ENCODE measurements at regions not wholly inside any gene's neighbourhood (a gene's known extent, or its start where the extent isn't known, plus 50 kb on each side); places are given as distances from the start of the nearest gene placed in this dataset.
A peak's percentile ranks its signal among the peaks of the same experiment; 100 is the strongest.

DNA sequence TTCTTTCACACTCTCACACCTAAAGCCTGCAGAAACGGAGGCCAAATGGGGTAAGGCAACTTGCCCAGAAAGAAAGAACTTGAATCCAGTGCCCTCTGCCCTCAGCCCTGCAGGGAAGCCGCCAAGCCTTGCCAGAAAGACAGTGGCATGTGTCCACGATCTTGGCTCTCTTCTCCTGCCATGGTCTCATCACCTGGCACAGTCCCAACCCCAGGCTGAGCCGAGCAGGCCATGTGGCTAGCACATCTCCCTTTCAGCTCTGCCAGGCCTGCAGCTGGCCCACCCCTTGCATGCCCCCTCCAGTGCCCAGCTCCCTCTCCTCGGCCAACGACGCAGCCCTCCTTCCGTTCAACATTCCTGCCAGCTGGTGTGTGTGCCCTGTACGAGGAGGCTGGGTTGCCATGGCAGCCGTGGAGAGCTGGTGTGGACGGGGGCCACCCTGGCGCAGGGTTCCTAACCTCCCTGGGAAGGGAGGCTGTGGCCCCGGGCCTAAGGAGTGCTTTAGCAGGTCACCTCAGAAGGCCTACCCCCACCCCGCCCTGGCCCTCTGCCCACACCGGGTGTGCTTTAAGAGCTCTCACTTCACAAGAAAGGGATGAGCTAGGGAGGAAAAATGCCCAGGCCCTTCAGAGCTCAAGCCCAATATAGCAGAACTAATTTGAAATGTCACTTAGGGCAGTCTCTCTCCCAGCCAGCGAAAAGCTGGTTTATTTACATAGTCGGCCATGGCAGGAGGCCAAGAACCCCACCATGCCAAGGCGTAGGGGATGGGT, 73.0 kb upstream of the PJA1 start:
- Mint-ChIP-seq H3K9me3 (no peaks in the 10 kb centered on the region), H3K27me3 (ENCODE audit: low read depth) (peaks cover 23% of the 10 kb centered on the region), H3K36me3 (ENCODE audit: insufficient read depth in 2 of 2) (no peaks in the 10 kb centered on the region), H3K4me3 (no peak overlapping the region), H3K4me1 (ENCODE audit: low read depth) (no peaks in the 10 kb centered on the region), H3K27ac (no peak overlapping the region)
- DNase-seq (no peak), ATAC-seq (replicated peaks in 1 of 2) (no peak)

DNA sequence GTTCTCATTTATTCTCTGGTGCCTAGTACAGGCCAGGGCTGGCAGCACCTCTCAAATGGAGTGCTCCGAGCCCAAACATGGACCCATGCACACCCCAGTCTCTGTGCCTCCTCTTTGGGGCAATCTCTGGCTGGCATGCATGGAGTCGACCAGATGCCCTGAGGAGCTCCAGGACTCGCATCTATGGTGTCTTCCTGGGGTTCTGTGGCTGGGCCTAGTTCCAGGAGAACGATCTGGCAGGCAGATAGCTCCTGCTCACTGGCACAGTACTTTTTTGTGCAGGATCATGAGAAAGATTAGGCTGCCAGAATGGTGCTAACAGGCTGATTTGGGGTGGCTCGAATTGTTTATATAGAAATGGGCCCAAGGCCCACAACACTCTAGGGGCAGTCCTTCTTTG, 72.0 kb upstream of the PJA1 start:
- no peaks in the 10 kb centered on the region for H3K4me1 Mint-ChIP-seq (ENCODE audit: low read depth)
- ATAC-seq (replicated peaks in 1 of 2) (no peak), DNase-seq (no peak)
- peaks cover 13% of the 10 kb centered on the region for H3K27me3 Mint-ChIP-seq (ENCODE audit: low read depth)
- H3K27ac Mint-ChIP-seq = no peak overlapping the region
- H3K9me3 Mint-ChIP-seq = no peaks in the 10 kb centered on the region
- H3K36me3 Mint-ChIP-seq (ENCODE audit: insufficient read depth in 2 of 2) = no peaks in the 10 kb centered on the region
- no peak overlapping the region for H3K4me3 Mint-ChIP-seq

DNA sequence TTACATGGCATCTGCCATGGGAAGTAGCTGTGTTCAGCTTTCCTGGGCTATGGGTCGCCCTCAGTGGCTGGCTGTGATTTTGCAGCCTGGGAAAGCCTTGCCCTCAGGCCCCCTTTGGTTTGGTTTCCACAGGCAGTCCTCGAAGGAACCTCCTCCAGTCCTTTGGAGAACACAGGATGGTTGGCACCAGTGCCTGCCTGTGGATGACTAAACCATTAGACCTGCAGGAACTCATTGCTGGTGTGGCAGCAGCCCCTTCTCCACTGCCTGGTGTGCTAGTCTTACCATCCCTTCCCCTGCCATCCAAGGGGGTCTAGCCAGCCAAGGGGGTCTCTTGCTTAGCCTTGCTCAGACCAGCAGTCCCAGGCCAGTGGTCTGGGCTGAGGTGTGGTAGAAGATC, 71.4 kb upstream of the PJA1 start:
- Mint-ChIP-seq H3K27ac (no peak overlapping the region), H3K4me1 (ENCODE audit: low read depth) (no peaks in the 10 kb centered on the region), H3K9me3 (no peaks in the 10 kb centered on the region), H3K36me3 (ENCODE audit: insufficient read depth in 2 of 2) (no peaks in the 10 kb centered on the region), H3K4me3 (no peak overlapping the region), H3K27me3 (ENCODE audit: low read depth) (peaks cover 13% of the 10 kb centered on the region)
- ATAC-seq (replicated peaks in 1 of 2) (no peak), DNase-seq (no peak)

DNA sequence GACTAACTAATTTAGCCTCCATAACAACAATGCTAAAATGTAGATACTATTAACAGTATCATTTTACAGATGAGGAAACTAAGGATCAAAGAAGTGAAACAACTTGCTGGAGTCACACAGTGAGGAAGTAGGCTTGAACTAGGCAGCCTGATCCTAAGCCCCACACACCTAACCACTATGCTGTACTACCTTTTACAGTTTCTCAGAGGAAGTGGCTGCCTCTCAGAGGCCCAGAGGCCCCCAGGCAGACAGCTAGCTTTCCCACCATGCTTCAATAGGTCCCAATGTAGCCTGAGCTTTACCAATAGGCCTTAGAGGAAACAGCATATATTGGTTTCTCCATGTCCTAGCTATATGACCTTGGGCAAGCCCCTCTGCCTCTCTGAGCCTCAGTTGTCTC, 69.4 kb upstream of the PJA1 start:
- Mint-ChIP-seq H3K27me3 (ENCODE audit: low read depth) (peaks cover 21% of the 10 kb centered on the region), H3K27ac (no peak overlapping the region), H3K4me3 (no peak overlapping the region), H3K4me1 (ENCODE audit: low read depth) (no peaks in the 10 kb centered on the region), H3K36me3 (ENCODE audit: insufficient read depth in 2 of 2) (no peaks in the 10 kb centered on the region), H3K9me3 (no peaks in the 10 kb centered on the region)
- DNase-seq (no peak), ATAC-seq (replicated peaks in 1 of 2) (no peak)

DNA sequence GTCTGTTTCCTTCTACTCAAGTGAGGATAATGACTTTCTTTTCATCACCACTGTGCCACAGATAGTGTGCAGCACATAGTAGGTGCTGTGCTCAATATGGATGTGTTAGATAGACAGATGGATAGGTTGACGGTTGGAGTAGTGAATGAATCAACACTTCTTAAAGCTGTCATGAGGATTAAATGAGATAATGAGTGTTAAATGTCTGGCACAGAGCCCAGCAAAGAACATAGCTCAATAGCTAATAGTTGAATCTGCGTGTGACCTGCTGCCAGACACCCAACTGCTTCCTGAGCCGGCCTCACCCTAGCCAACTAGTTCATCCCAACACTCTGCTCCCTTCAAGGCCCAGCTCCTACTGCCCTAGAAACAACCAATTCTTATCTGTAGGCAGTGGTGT, 67.7 kb upstream of the PJA1 start:
- Mint-ChIP-seq H3K4me1 (ENCODE audit: low read depth) (no peaks in the 10 kb centered on the region), H3K9me3 (no peaks in the 10 kb centered on the region), H3K4me3 (no peak overlapping the region), H3K36me3 (ENCODE audit: insufficient read depth in 2 of 2) (no peaks in the 10 kb centered on the region), H3K27ac (no peak overlapping the region), H3K27me3 (ENCODE audit: low read depth) (peaks cover 25% of the 10 kb centered on the region)
- DNase-seq (no peak), ATAC-seq (replicated peaks in 1 of 2) (no peak)

DNA sequence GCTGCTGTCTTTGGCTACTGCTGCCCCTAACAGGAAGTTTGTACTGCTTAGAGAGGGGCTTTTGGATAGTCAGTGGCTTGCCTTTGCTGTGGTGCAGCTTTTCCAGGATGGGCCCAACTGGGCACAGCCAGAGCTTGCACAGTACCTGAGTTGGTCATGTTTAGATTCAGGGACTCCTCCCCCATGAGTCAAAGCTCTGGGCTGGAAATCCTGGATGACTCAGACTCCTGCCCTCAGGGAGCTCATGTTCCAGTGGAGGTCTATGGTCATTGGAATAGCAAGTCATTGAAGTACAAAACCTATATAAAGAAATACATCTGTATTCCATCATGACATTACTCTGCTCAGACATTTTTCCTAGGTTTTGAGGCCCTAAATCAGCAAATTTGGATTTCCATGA, 66.7 kb upstream of the PJA1 start:
- DNase-seq (no peak), ATAC-seq (replicated peaks in 1 of 2) (no peak)
- no peaks in the 10 kb centered on the region for H3K9me3 Mint-ChIP-seq
- H3K27me3 Mint-ChIP-seq (ENCODE audit: low read depth) = peaks cover 31% of the 10 kb centered on the region
- H3K4me1 Mint-ChIP-seq (ENCODE audit: low read depth) = no peaks in the 10 kb centered on the region
- no peaks in the 10 kb centered on the region for H3K36me3 Mint-ChIP-seq (ENCODE audit: insufficient read depth in 2 of 2)
- H3K27ac Mint-ChIP-seq = no peak overlapping the region
- H3K4me3 Mint-ChIP-seq = no peak overlapping the region

DNA sequence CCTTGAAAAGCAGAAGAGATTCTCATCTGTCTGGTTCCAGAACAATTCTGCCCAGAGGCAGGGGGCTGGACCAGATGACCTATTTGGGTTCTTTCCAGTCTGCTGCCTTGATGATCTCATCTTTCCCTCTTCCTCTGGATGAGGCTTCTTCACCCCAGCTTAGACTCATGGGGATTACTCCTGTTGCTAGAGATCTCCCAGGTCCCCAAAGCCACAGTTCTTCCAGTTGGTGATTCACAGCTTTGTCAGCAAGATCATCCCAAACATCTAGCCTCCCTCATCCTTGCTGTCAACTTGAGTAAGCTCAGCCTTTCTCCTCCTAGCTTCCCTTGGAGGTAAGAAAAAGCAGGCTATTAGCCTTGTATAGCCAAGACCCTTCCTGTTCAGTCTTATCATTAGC, 64.2 kb upstream of the PJA1 start:
- H3K4me3 Mint-ChIP-seq = no peak overlapping the region
- H3K27ac Mint-ChIP-seq = no peak overlapping the region
- H3K4me1 Mint-ChIP-seq (ENCODE audit: low read depth) = no peaks in the 10 kb centered on the region
- no peak for DNase-seq
- H3K36me3 Mint-ChIP-seq (ENCODE audit: insufficient read depth in 2 of 2) = no peaks in the 10 kb centered on the region
- ATAC-seq (replicated peaks in 1 of 2) = no peak
- H3K27me3 Mint-ChIP-seq (ENCODE audit: low read depth) = peaks cover 26% of the 10 kb centered on the region
- H3K9me3 Mint-ChIP-seq = no peaks in the 10 kb centered on the region

DNA sequence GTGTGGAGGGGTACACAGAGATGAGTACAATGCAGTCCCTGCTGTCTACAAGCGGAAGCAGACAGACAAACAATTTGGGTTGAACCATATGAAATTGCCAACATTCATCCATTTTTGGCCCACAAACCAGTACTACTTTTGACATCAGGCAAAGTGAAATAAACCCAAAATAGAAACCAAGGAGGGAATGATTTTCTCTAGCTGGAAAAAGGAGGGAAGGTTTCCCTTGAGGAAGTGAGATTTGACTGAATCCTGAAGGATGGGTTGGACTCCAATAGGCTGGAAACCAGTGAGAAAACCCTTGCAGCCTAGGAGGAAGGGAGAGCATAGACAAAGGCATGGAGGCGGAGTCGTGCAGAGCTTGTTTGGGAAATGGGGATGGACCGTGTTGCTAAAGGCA, 63.5 kb upstream of the PJA1 start:
- Mint-ChIP-seq H3K9me3 (no peaks in the 10 kb centered on the region), H3K36me3 (ENCODE audit: insufficient read depth in 2 of 2) (no peaks in the 10 kb centered on the region), H3K4me3 (no peak overlapping the region), H3K27ac (no peak overlapping the region), H3K27me3 (ENCODE audit: low read depth) (peaks cover 26% of the 10 kb centered on the region), H3K4me1 (ENCODE audit: low read depth) (no peaks in the 10 kb centered on the region)
- no peak for ATAC-seq (replicated peaks in 1 of 2)
- no peak for DNase-seq

DNA sequence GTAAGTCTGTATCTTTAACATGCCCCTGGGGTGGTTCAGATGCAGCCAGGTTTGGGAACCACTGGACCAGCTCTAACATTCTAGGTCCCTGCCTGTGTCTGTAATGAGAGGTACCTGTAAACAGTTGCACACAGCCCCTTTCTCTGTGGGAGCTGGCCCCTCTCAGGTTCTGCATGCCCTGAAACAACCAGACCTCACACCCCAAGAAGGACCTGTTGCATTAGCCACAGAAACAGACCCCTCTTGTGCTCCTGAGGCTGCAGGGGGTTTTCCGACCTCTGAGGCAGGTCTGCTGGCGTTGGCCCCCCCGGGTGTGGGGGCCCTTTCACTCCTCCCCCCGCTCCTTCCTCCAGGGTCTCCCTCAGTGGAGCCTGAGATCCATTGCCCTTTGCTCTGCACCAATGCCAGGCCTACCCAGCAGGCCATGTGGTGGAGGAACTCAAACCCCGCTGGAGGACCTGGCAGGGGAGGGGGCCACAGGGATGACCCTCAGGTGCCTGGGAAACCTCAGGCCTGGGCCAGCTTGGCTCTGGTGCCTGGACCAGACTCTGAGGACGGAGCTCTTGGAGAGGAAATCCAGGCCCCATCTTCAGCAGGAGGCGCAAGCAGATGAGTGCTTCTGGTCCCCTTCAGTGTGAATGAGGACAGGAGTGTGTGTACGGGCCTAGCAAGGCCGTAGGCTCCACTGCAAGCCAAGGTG, 61.4 kb upstream of the PJA1 start:
- Mint-ChIP-seq H3K9me3 (no peaks in the 10 kb centered on the region), H3K27me3 (ENCODE audit: low read depth) (peaks cover 34% of the 10 kb centered on the region), H3K4me3 (no peak overlapping the region), H3K36me3 (ENCODE audit: insufficient read depth in 2 of 2) (no peaks in the 10 kb centered on the region), H3K27ac (no peak overlapping the region), H3K4me1 (ENCODE audit: low read depth) (no peaks in the 10 kb centered on the region)
- no peak for ATAC-seq (replicated peaks in 1 of 2)
- DNase-seq = no peak

DNA sequence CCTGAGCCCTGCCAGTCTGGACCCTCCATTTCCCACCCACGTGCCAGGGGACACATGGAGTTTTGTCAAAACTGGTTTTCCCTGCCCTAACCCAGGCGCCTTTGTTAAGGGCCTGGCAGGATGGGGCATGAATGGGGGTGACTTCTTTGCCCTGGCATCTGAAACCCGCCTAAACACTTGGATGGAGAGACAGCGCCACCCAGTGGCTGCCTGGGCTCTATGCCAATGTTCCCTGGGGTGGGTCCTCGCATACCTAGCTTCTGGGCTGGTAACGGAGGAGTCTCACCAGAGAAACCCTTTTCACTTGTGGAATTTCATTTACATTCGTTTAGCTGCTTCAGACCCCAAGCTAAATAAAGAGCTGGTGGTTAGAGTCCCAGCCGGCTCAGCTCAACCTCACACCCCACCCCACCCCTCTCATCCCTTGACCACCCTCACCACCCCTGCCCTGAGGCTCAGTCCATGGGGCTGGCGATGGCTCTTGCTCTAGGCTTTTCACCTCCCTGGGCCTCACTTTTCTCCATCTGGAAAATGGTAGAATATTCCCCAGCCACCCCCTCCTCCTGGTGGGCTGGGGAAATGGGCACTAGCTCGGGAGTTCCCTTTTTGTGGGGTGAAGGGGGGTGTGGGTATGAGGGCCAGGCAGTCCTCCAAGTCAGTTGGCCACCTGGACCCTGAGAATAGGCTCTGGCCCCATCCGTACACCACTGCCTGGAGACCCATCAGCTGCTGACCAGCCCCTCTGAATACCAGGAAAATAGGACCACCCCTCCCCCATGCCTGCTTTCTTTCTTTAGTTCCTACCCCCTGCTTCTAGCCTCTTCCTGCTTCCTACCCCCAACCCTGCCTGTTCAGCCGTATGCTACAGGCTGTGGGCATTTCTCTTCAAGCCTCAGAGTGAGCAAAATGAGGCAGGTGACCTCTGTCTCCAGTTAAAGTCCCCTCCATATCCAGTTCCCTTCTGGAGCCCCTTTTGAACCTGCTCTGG, 57.1 kb upstream of the PJA1 start:
- H3K27ac Mint-ChIP-seq = no peak overlapping the region
- no peaks in the 10 kb centered on the region for H3K4me1 Mint-ChIP-seq (ENCODE audit: low read depth)
- no peaks in the 10 kb centered on the region for H3K9me3 Mint-ChIP-seq
- H3K4me3 Mint-ChIP-seq = no peak overlapping the region
- peaks cover 9% of the 10 kb centered on the region for H3K27me3 Mint-ChIP-seq (ENCODE audit: low read depth)
- peak; percentile 85 to 86 for ATAC-seq (replicated peaks in 1 of 2)
- no peaks in the 10 kb centered on the region for H3K36me3 Mint-ChIP-seq (ENCODE audit: insufficient read depth in 2 of 2)
- DNase-seq = peak; percentile 73 to 77

DNA sequence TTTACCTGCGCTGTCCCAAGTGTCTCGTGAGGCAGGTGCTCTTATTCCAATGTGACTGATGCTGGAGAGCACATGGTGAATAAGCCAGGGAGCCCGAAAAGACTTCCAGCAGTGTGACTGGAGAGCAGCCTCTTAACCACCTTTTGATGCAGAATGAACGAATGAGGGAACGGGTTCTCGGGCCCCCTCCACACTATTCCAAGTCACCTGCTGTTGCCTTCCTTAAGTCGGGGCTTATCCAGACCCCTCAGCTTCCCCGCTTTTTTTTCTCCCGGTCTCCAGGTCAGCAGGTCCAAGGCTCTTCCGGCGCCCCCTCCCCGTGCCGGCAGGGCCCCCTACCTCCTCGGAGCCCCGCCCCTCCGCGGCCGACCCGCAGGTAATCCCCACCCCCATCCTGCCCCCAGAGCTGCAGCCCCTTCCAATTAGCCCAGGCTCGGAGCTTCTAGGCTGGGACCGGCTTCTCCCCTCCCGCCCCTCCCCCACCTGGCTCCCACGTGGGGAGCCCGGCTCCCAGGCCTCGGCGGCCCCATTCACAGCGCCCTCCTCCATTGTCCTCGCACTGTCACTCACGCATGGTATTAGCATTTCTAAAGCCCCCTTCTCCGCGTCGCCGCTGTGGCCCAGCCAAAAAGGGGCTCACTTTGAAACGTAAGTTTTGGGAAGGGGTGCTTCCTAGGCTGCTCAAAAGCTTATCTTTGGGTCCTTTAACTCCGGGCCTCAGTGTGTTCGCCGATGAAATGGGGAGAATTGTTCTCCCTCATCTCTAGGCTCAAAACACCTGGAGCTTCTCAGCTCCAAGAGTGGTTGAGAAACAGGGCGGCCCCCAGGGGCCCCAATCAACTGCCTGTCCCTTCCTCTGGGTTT, 56.2 kb upstream of the PJA1 start:
- no peak for DNase-seq
- ATAC-seq (replicated peaks in 1 of 2) = peak in 1 of 2 donors; percentile 11
- Mint-ChIP-seq H3K4me1 (ENCODE audit: low read depth) (no peaks in the 10 kb centered on the region), H3K4me3 (peak overlapping the region in 1 of 2 donors; percentile 54), H3K9me3 (no peaks in the 10 kb centered on the region), H3K27me3 (ENCODE audit: low read depth) (peaks cover 8% of the 10 kb centered on the region), H3K36me3 (ENCODE audit: insufficient read depth in 2 of 2) (no peaks in the 10 kb centered on the region), H3K27ac (no peak overlapping the region)

DNA sequence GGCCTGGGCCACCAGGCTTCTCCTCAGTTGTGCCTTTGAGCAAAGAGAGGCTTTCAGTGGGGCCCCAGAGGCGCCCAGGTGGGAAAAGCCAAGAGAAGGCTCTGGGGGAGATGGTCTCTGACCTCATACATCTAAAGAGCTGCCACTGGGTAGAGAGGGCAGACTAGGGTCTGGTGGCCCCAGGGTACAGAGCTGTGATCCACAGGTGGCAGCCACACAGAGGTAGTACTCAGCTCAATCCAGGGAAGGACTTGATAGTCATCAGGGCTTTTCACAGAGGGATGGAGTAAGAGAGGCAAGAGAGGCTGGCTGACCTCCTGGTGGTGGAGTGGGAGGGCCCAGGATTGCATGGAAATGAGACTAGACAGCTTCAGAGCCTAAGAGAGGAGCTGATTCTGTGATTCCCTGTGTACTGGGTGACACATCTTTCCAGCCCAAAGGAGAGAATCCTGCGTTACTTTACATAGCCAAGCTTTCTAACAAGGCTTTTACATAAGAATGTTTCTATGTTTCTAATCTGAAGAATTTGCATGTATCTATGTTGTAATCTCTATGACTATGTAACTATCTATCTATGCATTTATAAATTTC, 53.2 kb upstream of the PJA1 start:
- no peaks in the 10 kb centered on the region for H3K36me3 Mint-ChIP-seq (ENCODE audit: insufficient read depth in 2 of 2)
- H3K4me3 Mint-ChIP-seq = no peak overlapping the region
- DNase-seq = no peak
- H3K9me3 Mint-ChIP-seq = no peaks in the 10 kb centered on the region
- H3K4me1 Mint-ChIP-seq (ENCODE audit: low read depth) = no peaks in the 10 kb centered on the region
- H3K27ac Mint-ChIP-seq = no peak overlapping the region
- no peak for ATAC-seq (replicated peaks in 1 of 2)
- H3K27me3 Mint-ChIP-seq (ENCODE audit: low read depth) = peaks cover 14% of the 10 kb centered on the region
